ENCODE measurements at regions not wholly inside any gene's neighbourhood (a gene's known extent, or its start where the extent isn't known, plus 50 kb on each side); places are given as distances from the start of the nearest gene placed in this dataset.

GRCh38 chr2:164091673-164092072 lies 355.9 kb upstream of the FIGN start:
- 13 to 37% methylated on average over 2 to 4 of the region's 4 CpGs for WGBS, 2 donors (ENCODE audit: low coverage in 1 of 2)
- Histone ChIP-seq H3K4me3 (no peak overlapping the region), H3K4me1 (no peaks in the 10 kb centered on the region), H3K9me3 (peaks cover 0 to 8% (median 0%) of the 10 kb centered on the region in 3 donors), H3K27me3 (no peaks in the 10 kb centered on the region), H3K36me3 (no peaks in the 10 kb centered on the region), H3K27ac (no peak overlapping the region)
- TF ChIP-seq CTCF (IDR thresholded peaks at IDR 0.05) = no peak
- TF ChIP-seq POLR2AphosphoS5 (IDR thresholded peaks at IDR 0.05) = no peak
- no peak for TF ChIP-seq POLR2A (IDR thresholded peaks at IDR 0.05)
- no peak for TF ChIP-seq EP300 (IDR thresholded peaks at IDR 0.05)
- ATAC-seq = no peak

GRCh38 chr2:164090533-164090932 lies 354.7 kb upstream of the FIGN start:
- ATAC-seq = no peak
- 67 to 68% methylated on average over 2 to 3 of the region's 3 CpGs for WGBS, 2 donors (ENCODE audit: low coverage in 1 of 2)
- Histone ChIP-seq H3K27ac (no peak overlapping the region), H3K4me3 (no peak overlapping the region), H3K36me3 (no peaks in the 10 kb centered on the region), H3K9me3 (peaks cover 0 to 8% (median 0%) of the 10 kb centered on the region in 3 donors), H3K27me3 (no peaks in the 10 kb centered on the region), H3K4me1 (no peaks in the 10 kb centered on the region)
- no peak for TF ChIP-seq EP300 (IDR thresholded peaks at IDR 0.05)
- TF ChIP-seq POLR2A (IDR thresholded peaks at IDR 0.05) = no peak
- no peak for TF ChIP-seq POLR2AphosphoS5 (IDR thresholded peaks at IDR 0.05)
- no peak for TF ChIP-seq CTCF (IDR thresholded peaks at IDR 0.05)

- H3K36me3 ChIP-seq = no peaks in the 10 kb centered on the region
- no peaks in the 10 kb centered on the region for H3K9me3 ChIP-seq
- H3K27me3 ChIP-seq = no peaks in the 10 kb centered on the region
- TF ChIP-seq CTCF (IDR thresholded peaks at IDR 0.05) (no peak), EP300 (IDR thresholded peaks at IDR 0.05) (no peak), POLR2AphosphoS5 (IDR thresholded peaks at IDR 0.05) (no peak), POLR2A (IDR thresholded peaks at IDR 0.05) (no peak)
- WGBS, 2 donors (ENCODE audit: low coverage in 1 of 2) = 86 to 100% methylated on average over 2 of the region's 2 CpGs
- H3K4me3 ChIP-seq = no peak overlapping the region
- H3K4me1 ChIP-seq = no peaks in the 10 kb centered on the region
- no peak for ATAC-seq
- H3K27ac ChIP-seq = no peak overlapping the region
Observed at GRCh38 chr2:164084066-164084465, 348.3 kb upstream of the FIGN start.

- TF ChIP-seq EP300 (IDR thresholded peaks at IDR 0.05) (no peak), POLR2AphosphoS5 (IDR thresholded peaks at IDR 0.05) (no peak), CTCF (IDR thresholded peaks at IDR 0.05) (no peak), POLR2A (IDR thresholded peaks at IDR 0.05) (no peak)
Observed at GRCh38 chr2:164080486-164080885, 344.7 kb upstream of the FIGN start.

GRCh38 chr2:164079258-164079657 lies 343.4 kb upstream of the FIGN start:
- ATAC-seq = no peak
- Histone ChIP-seq H3K27me3 (no peaks in the 10 kb centered on the region), H3K4me3 (no peak overlapping the region), H3K27ac (no peak overlapping the region), H3K9me3 (peaks cover 0 to 7% (median 0%) of the 10 kb centered on the region in 3 donors), H3K36me3 (no peaks in the 10 kb centered on the region), H3K4me1 (no peaks in the 10 kb centered on the region)
- 61 to 69% methylated on average over 2 of the region's 2 CpGs for WGBS, 2 donors (ENCODE audit: low coverage in 1 of 2)
- TF ChIP-seq POLR2AphosphoS5 (IDR thresholded peaks at IDR 0.05) = no peak
- TF ChIP-seq CTCF (IDR thresholded peaks at IDR 0.05) = no peak
- no peak for TF ChIP-seq EP300 (IDR thresholded peaks at IDR 0.05)
- TF ChIP-seq POLR2A (IDR thresholded peaks at IDR 0.05) = no peak

More at GRCh38 chr2:164080486-164080885, 344.7 kb upstream of the FIGN start:
- Histone ChIP-seq H3K36me3 (no peaks in the 10 kb centered on the region), H3K4me3 (no peak overlapping the region), H3K9me3 (peaks cover 0 to 5% (median 0%) of the 10 kb centered on the region in 3 donors), H3K4me1 (no peaks in the 10 kb centered on the region), H3K27me3 (no peaks in the 10 kb centered on the region), H3K27ac (no peak overlapping the region)
- 52 to 64% methylated on average over 2 of the region's 2 CpGs for WGBS, 2 donors (ENCODE audit: low coverage in 1 of 2)
- ATAC-seq = no peak

Measured in gastroesophageal sphincter (tissue), 4 donors.